CD4-positive, alpha-beta T cell treated with Interleukin-4 for 1 hour (primary cell): ENCODE measurements at regions not wholly inside any gene's neighbourhood (a gene's known extent, or its start where the extent isn't known, plus 50 kb on each side); places are given as distances from the start of the nearest gene placed in this dataset.

Experiments
- DNase-seq, 2 donors: peaks; one replicate each; pipeline ENCODE4 v3.0.0-alpha.2; 2020 to 2022

- no peak for DNase-seq
Observed at GRCh38 chr10:120710076-120710475, 141.1 kb upstream of the WDR11 start.

GRCh38 chr10:120711860-120712259 lies 139.3 kb upstream of the WDR11 start:
- DNase-seq, result no peak

- peak in 1 of 2 donors; percentile 3 for DNase-seq
Observed at GRCh38 chr10:120713573-120714205, 137.5 kb upstream of the WDR11 start.

GRCh38 chr10:120715171-120715570 lies 136.0 kb upstream of the WDR11 start:
- no peak for DNase-seq

- DNase-seq, result no peak
Observed at GRCh38 chr10:120719333-120719732, 131.8 kb upstream of the WDR11 start.

- no peak for DNase-seq
Observed at GRCh38 chr10:120727001-120727400, 124.2 kb upstream of the WDR11 start.

GRCh38 chr10:120729547-120729946 lies 121.6 kb upstream of the WDR11 start:
- DNase-seq, result no peak

- DNase-seq, result no peak
Observed at GRCh38 chr10:120732067-120732466, 119.1 kb upstream of the WDR11 start.

GRCh38 chr10:120732643-120733313 lies 118.4 kb upstream of the WDR11 start:
- no peak for DNase-seq

- DNase-seq, result no peak
Observed at GRCh38 chr10:120734483-120735078, 116.6 kb upstream of the WDR11 start.

- DNase-seq, result no peak
Observed at GRCh38 chr10:120735315-120735714, 115.8 kb upstream of the WDR11 start.

- peak in 1 of 2 donors; percentile 17 for DNase-seq
Observed at GRCh38 chr10:120735773-120736371, 115.3 kb upstream of the WDR11 start.

GRCh38 chr10:120736377-120736776 lies 114.8 kb upstream of the WDR11 start:
- DNase-seq, result no peak

GRCh38 chr10:120738658-120739057 lies 112.5 kb upstream of the WDR11 start:
- no peak for DNase-seq

GRCh38 chr10:120741396-120741795 lies 109.8 kb upstream of the WDR11 start:
- DNase-seq, result no peak

GRCh38 chr10:120742373-120742772 lies 108.8 kb upstream of the WDR11 start:
- DNase-seq, result no peak

- no peak for DNase-seq
Observed at GRCh38 chr10:120744040-120744439, 107.1 kb upstream of the WDR11 start.

GRCh38 chr10:120746001-120746777 lies 105.0 kb upstream of the WDR11 start:
- DNase-seq, result no peak

GRCh38 chr10:120748519-120748918 lies 102.6 kb upstream of the WDR11 start:
- no peak for DNase-seq

- DNase-seq, result no peak
Observed at GRCh38 chr10:120749072-120749471, 102.1 kb upstream of the WDR11 start.

GRCh38 chr10:120749856-120750566 lies 101.2 kb upstream of the WDR11 start:
- no peak for DNase-seq

- DNase-seq, result no peak
Observed at GRCh38 chr10:120755771-120756170, 95.4 kb upstream of the WDR11 start.
